H1 (cell line): ENCODE measurements at regions not wholly inside any gene's neighbourhood (a gene's known extent, or its start where the extent isn't known, plus 50 kb on each side); places are given as distances from the start of the nearest gene placed in this dataset.

Source experiments
- CTCF ChIA-PET: fragments of 300-600 bp; sonication (Branson Sonifier 250); formaldehyde crosslinking; loops from one replicate; lab custom pipeline; 2021; ENCODE audit not compliant: partially characterized antibody; lab: Charles Lee
- POLR2A ChIA-PET: fragments of 300-600 bp; sonication (Branson Sonifier 250); formaldehyde crosslinking; loops from one replicate; lab custom pipeline; 2021; ENCODE audit warnings: inconsistent platforms; ENCODE audit not compliant: partially characterized antibody; lab: Charles Lee
- DNase-seq, 2 experiments: peaks; one replicate each; pipeline versions ENCODE4 v3.0.0 to v3.0.0-alpha.2; 2010 to 2022; ENCODE audit warnings: low spot score in 2 of 2, low read depth in 1 of 2, mixed read lengths in 1 of 2
- FAIRE-seq: peaks from 2 replicates; lab custom pipeline; 2011; peaks lifted over from hg19 to GRCh38; lab: Jason Lieb, UNC
- H2AFZ ChIP-seq: 2 replicates; pipeline ENCODE4 v1.8.1; 2012; ENCODE audit warnings: low read length, inconsistent platforms
- H2AK5ac ChIP-seq: 2 replicates; pipeline ENCODE4 v1.6.1; 2013; ENCODE audit warnings: low read depth, low read length
- H2BK120ac ChIP-seq: replicated peaks from 2 replicates; pipeline ENCODE3; 2013; ENCODE audit warnings: low read depth, low read length, inconsistent platforms
- H2BK12ac ChIP-seq: 2 replicates; pipeline ENCODE4 v1.6.1; 2013; ENCODE audit warnings: low read depth, low read length
- H2BK15ac ChIP-seq: 2 replicates; pipeline ENCODE4 v1.6.1; 2013; ENCODE audit warnings: low read length
- H2BK20ac ChIP-seq: 2 replicates; pipeline ENCODE4 v1.6.1; 2013; ENCODE audit warnings: low read length
- H2BK5ac ChIP-seq: 2 replicates; pipeline ENCODE4 v1.6.1; 2013; ENCODE audit warnings: low read depth, low read length
- H3K14ac ChIP-seq: 2 replicates; pipeline ENCODE4 v1.6.1; 2013; ENCODE audit warnings: inconsistent platforms; ENCODE audit not compliant: insufficient read length
- H3K18ac ChIP-seq: 2 replicates; pipeline ENCODE4 v1.6.1; 2013; ENCODE audit warnings: low read length; ENCODE audit errors: extremely low read depth
- H3K23ac ChIP-seq: 2 replicates; pipeline ENCODE4 v1.6.1; 2013; ENCODE audit warnings: inconsistent platforms; ENCODE audit not compliant: insufficient read length
- H3K23me2 ChIP-seq: 2 replicates; pipeline ENCODE4 v1.6.1; 2013; ENCODE audit warnings: low read depth, low read length
- H3K27ac ChIP-seq: 2 replicates; pipeline ENCODE4 v1.6.1; 2011; ENCODE audit warnings: low read depth, low read length, inconsistent platforms
- H3K27me3 ChIP-seq, 4 experiments: replicated peaks in 1 of 4; 1 replicate in 1 of 4; 2 replicates in 3 of 4; pipeline versions ENCODE4 v1.6.1 to v1.8.1; 2011 to 2013; ENCODE audit warnings: low read length in 3 of 4, mild to moderate bottlenecking in 3 of 4, inconsistent platforms in 2 of 4, mixed read lengths in 2 of 4, moderate library complexity in 1 of 4; ENCODE audit not compliant: control insufficient read depth in 3 of 4, insufficient read depth in 3 of 4; ENCODE audit errors: extremely low read depth in 1 of 4
- H3K36me3 ChIP-seq, 4 experiments: 2 replicates each; pipeline versions ENCODE4 v1.6.1 to v1.8.1; 2011 to 2013; ENCODE audit warnings: mild to moderate bottlenecking in 4 of 4, low read length in 3 of 4, moderate library complexity in 2 of 4, control low read depth in 1 of 4, inconsistent platforms in 1 of 4; ENCODE audit not compliant: insufficient read depth in 4 of 4, control insufficient read depth in 2 of 4
- H3K4ac ChIP-seq: replicated peaks from 2 replicates; pipeline ENCODE3; 2013; ENCODE audit warnings: low read length, low read depth, mixed read lengths, inconsistent platforms; ENCODE audit not compliant: insufficient read length
- H3K4me1 ChIP-seq, 4 experiments: replicated peaks in 1 of 4; 1 replicate in 1 of 4; 2 replicates in 3 of 4; pipeline versions ENCODE4 v1.6.1 to v1.8.1; 2011 to 2013; ENCODE audit warnings: low read length in 3 of 4, inconsistent platforms in 2 of 4, mixed read lengths in 1 of 4; ENCODE audit not compliant: insufficient read depth in 4 of 4, control insufficient read depth in 3 of 4
- H3K4me2 ChIP-seq, 2 experiments: 2 replicates each; pipeline versions ENCODE4 v1.6.1 to v1.8.1; 2011 to 2013; ENCODE audit warnings: low read depth in 2 of 2, low read length in 2 of 2, control low read depth in 1 of 2, inconsistent platforms in 1 of 2, mild to moderate bottlenecking in 1 of 2; ENCODE audit not compliant: insufficient read depth in 1 of 2
- H3K4me3 ChIP-seq, 4 experiments: fragments of 200-600, 300-600 bp in 1 of 4; sonication (generic), shearing (Covaris generic), sonication (Bioruptor Twin) in 1 of 4; 2 replicates each; pipeline versions ENCODE4 v1.5.1 to v1.8.1; 2011 to 2016; ENCODE audit warnings: low read length in 4 of 4, low read depth in 3 of 4, control low read depth in 2 of 4, inconsistent platforms in 2 of 4, mild to moderate bottlenecking in 2 of 4, mixed read lengths in 1 of 4, moderate library complexity in 1 of 4; ENCODE audit not compliant: insufficient read depth in 2 of 4; ENCODE audit errors: extremely low read depth in 1 of 4
- H3K56ac ChIP-seq: replicated peaks from 2 replicates; pipeline ENCODE3; 2013; ENCODE audit warnings: low read depth, mild to moderate bottlenecking, mixed read lengths, low read length, inconsistent platforms; ENCODE audit not compliant: insufficient read length
- H3K79me1 ChIP-seq: 2 replicates; pipeline ENCODE4 v1.6.1; 2013; ENCODE audit warnings: low read depth, low read length, control low read depth
- H3K79me2 ChIP-seq, 2 experiments: 2 replicates each; pipeline versions ENCODE4 v1.6.1 to v1.8.1; 2012 to 2013; ENCODE audit warnings: low read length in 2 of 2, mild to moderate bottlenecking in 2 of 2, inconsistent platforms in 1 of 2; ENCODE audit not compliant: insufficient read depth in 2 of 2, control insufficient read depth in 1 of 2
- H3K9ac ChIP-seq, 4 experiments: replicated peaks in 1 of 4; 1 replicate in 1 of 4; 2 replicates in 3 of 4; pipeline versions ENCODE4 v1.6.1 to v1.8.1; 2011 to 2013; ENCODE audit warnings: low read depth in 3 of 4, low read length in 3 of 4, control low read depth in 2 of 4, mild to moderate bottlenecking in 2 of 4, moderate library complexity in 2 of 4, inconsistent platforms in 1 of 4; ENCODE audit errors: extremely low read depth in 1 of 4
- H3K9me3 ChIP-seq, 2 experiments: 2 replicates each; pipeline versions ENCODE4 v1.6.1 to v1.8.1; 2012 to 2013; ENCODE audit warnings: mild to moderate bottlenecking in 2 of 2, moderate library complexity in 2 of 2, control low read depth in 1 of 2, inconsistent platforms in 1 of 2, low read depth in 1 of 2, low read length in 1 of 2, mixed read lengths in 1 of 2; ENCODE audit not compliant: insufficient read depth in 2 of 2
- H4K20me1 ChIP-seq, 2 experiments: replicated peaks in 1 of 2; 2 replicates each; pipeline versions ENCODE3 to v1.8.1; 2011 to 2013; ENCODE audit warnings: inconsistent platforms in 2 of 2, low read length in 2 of 2, mild to moderate bottlenecking in 1 of 2; ENCODE audit not compliant: insufficient read depth in 2 of 2, control insufficient read depth in 1 of 2
- H4K5ac ChIP-seq: 2 replicates; pipeline ENCODE4 v1.6.1; 2013; ENCODE audit warnings: low read length, low read depth, mixed read lengths, inconsistent platforms; ENCODE audit not compliant: insufficient read length
- H4K8ac ChIP-seq: 2 replicates; pipeline ENCODE4 v1.8.0; 2013; ENCODE audit warnings: mild to moderate bottlenecking, moderate library complexity, low read length, inconsistent platforms; ENCODE audit not compliant: insufficient read depth; ENCODE audit errors: extremely low read depth
- H4K91ac ChIP-seq: replicated peaks from 2 replicates; pipeline ENCODE3; 2013; ENCODE audit warnings: low read length, mixed read lengths, inconsistent platforms; ENCODE audit not compliant: insufficient read length
- CBX5 ChIP-seq: fragments of 300-800, 300-1000 bp; sonication (generic); IDR thresholded peaks from 2 replicates; pipeline ENCODE4 v1.7.1; 2016; ENCODE audit warnings: antibody characterized with exemption, low read length, low read depth
- CREB1 ChIP-seq: IDR thresholded peaks from 2 replicates; pipeline ENCODE4 v1.6.1; 2012; ENCODE audit warnings: inconsistent platforms
- JUND ChIP-seq: IDR thresholded peaks from 2 replicates; pipeline ENCODE4 v1.6.1; 2011; ENCODE audit warnings: mild to moderate bottlenecking, improper control_type of control experiment, low read length
- RAD21 ChIP-seq, 2 experiments: IDR thresholded peaks in 1 of 2; conservative IDR thresholded peaks in 1 of 2; 2 replicates each; pipeline ENCODE4 v1.6.1; 2011; ENCODE audit warnings: low read depth in 2 of 2, low read length in 2 of 2, improper control_type of control experiment in 1 of 2, inconsistent platforms in 1 of 2, mild to moderate bottlenecking in 1 of 2, moderate library complexity in 1 of 2
- RXRA ChIP-seq: IDR thresholded peaks from 2 replicates; pipeline ENCODE4 v1.6.1; 2011; ENCODE audit warnings: low read depth, mild to moderate bottlenecking, low read length, moderate library complexity; ENCODE audit not compliant: insufficient read depth
- SP4 ChIP-seq: IDR thresholded peaks from 2 replicates; pipeline ENCODE4 v1.6.1; 2012; ENCODE audit warnings: low read length, inconsistent platforms
- SUZ12 ChIP-seq: fragments of 200-600 bp; sonication (generic); IDR thresholded peaks from 2 replicates; pipeline ENCODE4 v1.6.1; 2012; ENCODE audit warnings: mild to moderate bottlenecking, inconsistent platforms, low read length, moderate library complexity, mixed read lengths
- WGBS, 2 experiments: shearing (Covaris generic) in 1 of 2; methylation state at CpG; one replicate each; pipeline versions ENCODE4 v1.1.6 to v1.1.7; 2013 to 2015; ENCODE audit warnings: low lambda C conversion rate in 2 of 2, mixed read lengths in 2 of 2, inconsistent platforms in 1 of 2, low coverage in 1 of 2, missing lambda C conversion rate in 1 of 2; ENCODE audit not compliant: insufficient replicate concordance in 2 of 2, insufficient coverage in 1 of 2, insufficient read length in 1 of 2; ENCODE audit errors: extremely low coverage in 1 of 2, missing lambda C conversion rate in 1 of 2; 5-methylcytosine and 5-hydroxymethylcytosine counted together

GRCh38 chr10:6919077-6919476 is 339.0 kb upstream of the PRKCQ start:
- no peaks in the 10 kb centered on the region for H3K23me2 ChIP-seq
- no peak overlapping the region for H3K14ac ChIP-seq
- no peak overlapping the region for H4K91ac ChIP-seq
- no peak overlapping the region for H3K56ac ChIP-seq
- H3K4me1 ChIP-seq: no peaks in the 10 kb centered on the region
- no peaks in the 10 kb centered on the region for H3K79me2 ChIP-seq
- no peak overlapping the region for H2BK15ac ChIP-seq
- no peak overlapping the region for H2AK5ac ChIP-seq
- ChIA-PET CTCF (interaction anchor here (0.7 to 3.1 kb wide), 30 partner anchors 9 to 493 kb away, joined by 3 to 15 read pairs (median 4); no protein-coding TSS in a partner anchor), POLR2A (no interaction called here)
- no peak for DNase-seq
- TF ChIP-seq SUZ12: no peak
- no peak for TF ChIP-seq RXRA
- TF ChIP-seq SP4: no peak
- TF ChIP-seq JUND: no peak
- TF ChIP-seq RAD21 (IDR thresholded peaks at IDR 0.05 in 1 of 2, conservative IDR thresholded peaks at IDR 0.05 in 1 of 2; ENCODE audit: low read depth in 2 of 2, low read length in 2 of 2): no peak
- TF ChIP-seq CREB1: no peak
- TF ChIP-seq CBX5: no peak
- H2BK20ac ChIP-seq: no peak overlapping the region
- no peak overlapping the region for H4K5ac ChIP-seq
- H3K36me3 ChIP-seq: no peaks in the 10 kb centered on the region
- H3K4me3 ChIP-seq: no peak overlapping the region
- H3K18ac ChIP-seq: no peak overlapping the region
- H3K9me3 ChIP-seq: no peaks in the 10 kb centered on the region
- no peak overlapping the region for H3K27ac ChIP-seq
- H3K4ac ChIP-seq: no peak overlapping the region
- H3K27me3 ChIP-seq: no peaks in the 10 kb centered on the region
- no peak overlapping the region for H4K8ac ChIP-seq
- H2BK12ac ChIP-seq: no peak overlapping the region
- no peak overlapping the region for H2BK5ac ChIP-seq
- no peak overlapping the region for H3K9ac ChIP-seq
- no peak for FAIRE-seq
- H2BK120ac ChIP-seq: no peak overlapping the region
- H3K23ac ChIP-seq: no peak overlapping the region
- H3K79me1 ChIP-seq: no peaks in the 10 kb centered on the region
- no peaks in the 10 kb centered on the region for H4K20me1 ChIP-seq
- no peak overlapping the region for H2AFZ ChIP-seq
- H3K4me2 ChIP-seq: no peak overlapping the region
- 88% methylated on average over 2 of the region's 2 CpGs; no CpG with 5 or more reads in 1 of the 2 experiments for WGBS, 2 experiments
